GM12874 (cell line): ENCODE measurements at regions not wholly inside any gene's neighbourhood (a gene's known extent, or its start where the extent isn't known, plus 50 kb on each side); places are given as distances from the start of the nearest gene placed in this dataset.

Experiments used
- CTCF ChIP-seq: IDR thresholded peaks from 2 replicates; pipeline ENCODE4 v1.5.1; 2011; ENCODE audit warnings: low read depth, mild to moderate bottlenecking, control low read depth, low read length, moderate library complexity; ENCODE audit not compliant: insufficient read depth

- no peak for TF ChIP-seq CTCF
Observed at GRCh38 chr14:105622329-105622955, 96.1 kb downstream of the TMEM121 start.

DNA sequence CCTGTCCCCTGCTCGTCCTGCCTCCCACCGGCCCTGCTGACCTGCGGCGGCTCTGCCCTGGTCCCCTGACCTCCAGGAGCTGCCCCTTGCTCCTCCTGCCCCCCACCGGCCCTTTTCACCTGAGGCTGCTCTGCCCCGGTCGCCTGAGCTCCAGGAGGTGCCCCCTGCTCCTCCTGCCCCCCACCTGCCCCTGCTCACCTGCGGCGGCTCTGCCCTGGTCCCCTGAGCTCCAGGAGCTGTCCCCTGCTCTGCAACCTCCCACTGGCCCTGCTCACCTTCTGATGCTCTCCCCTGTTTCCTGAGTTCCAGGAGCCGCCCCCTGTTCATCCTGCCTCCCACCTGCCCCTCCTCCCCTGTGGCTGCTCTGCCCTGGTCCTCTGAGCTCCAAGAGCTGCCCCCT lies 101.3 kb downstream of the TMEM121 start:
- TF ChIP-seq CTCF: no peak

DNA sequence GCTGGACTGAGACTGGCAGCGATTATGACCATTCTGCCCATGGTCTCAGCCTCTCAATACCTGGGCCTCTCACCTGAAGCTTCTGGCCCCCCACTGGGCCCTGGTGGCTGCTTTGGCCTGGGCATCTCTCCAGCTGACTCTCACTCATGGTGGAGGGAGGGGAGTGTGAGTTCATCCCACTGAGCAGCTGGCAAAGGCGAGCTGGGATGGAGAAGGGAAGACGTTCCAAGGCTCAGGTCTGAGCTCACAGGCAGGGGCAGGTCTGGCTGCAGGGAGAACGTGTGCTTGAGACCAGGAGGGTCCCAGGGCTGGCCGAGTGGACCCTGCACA lies 103.5 kb downstream of the TMEM121 start:
- TF ChIP-seq CTCF: no peak

DNA sequence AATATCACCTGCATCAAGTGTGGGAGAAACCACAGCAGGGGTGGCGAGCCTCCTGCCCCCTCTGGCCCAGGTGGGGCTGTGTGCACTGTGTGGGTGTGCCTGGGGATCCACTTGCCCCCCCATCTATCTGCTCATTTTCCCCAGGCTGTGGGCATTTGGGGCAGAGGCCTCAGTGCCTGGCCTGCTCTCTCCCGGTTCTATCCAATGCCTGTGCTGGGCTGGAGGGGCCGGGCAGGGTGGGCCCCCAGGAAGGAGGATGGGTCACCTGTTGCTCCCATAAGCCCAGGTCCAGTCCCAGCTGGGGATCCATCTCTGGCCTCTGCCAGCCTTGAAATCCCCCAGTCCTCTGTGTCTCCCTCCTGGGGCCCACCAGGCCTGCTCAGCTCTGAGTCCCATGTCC lies 105.6 kb downstream of the TMEM121 start:
- no peak for TF ChIP-seq CTCF

DNA sequence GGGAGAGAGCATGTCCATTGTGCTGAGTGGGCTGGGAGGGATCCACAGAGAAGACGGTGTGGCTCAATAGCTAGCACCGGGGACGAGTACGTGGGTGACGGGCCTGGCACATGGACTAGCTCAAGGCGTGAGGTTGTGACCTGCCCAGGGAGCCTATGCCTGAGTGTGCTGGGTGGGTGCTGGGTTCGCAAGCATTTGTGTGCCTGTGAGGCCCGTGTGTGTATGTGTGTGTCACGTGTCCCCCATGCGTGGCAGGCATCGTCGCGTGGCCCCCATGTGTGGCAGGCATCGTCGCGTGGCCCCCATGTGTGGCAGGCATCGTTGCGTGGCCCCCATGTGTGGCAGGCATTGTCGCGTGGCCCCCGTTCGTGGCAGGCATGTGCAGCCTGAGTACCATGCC lies 109.2 kb downstream of the TMEM121 start:
- TF ChIP-seq CTCF: no peak

DNA sequence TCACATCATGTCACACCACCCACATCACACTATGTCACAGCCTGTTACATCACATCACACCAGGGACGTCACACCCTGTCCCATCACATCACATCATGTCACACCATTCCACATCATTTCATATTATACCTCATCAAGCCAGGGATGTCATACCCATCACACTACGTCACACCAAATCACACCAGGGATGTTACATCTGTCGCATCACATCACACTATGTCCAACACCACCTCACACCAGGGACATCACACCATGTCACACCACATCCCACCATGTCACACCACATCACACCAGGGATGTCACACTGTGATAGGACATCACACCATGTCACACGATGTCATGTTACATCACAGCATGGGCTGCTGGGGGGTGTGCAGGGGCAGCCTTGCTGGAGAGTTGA lies 110.6 kb downstream of the TMEM121 start:
- TF ChIP-seq CTCF: no peak

- TF ChIP-seq CTCF: no peak
Observed at GRCh38 chr14:105641075-105641937, 114.9 kb downstream of the TMEM121 start.
